Uterus (tissue), 3 donors: ENCODE measurements at regions not wholly inside any gene's neighbourhood (a gene's known extent, or its start where the extent isn't known, plus 50 kb on each side); places are given as distances from the start of the nearest gene placed in this dataset.
A peak's percentile ranks its signal among the peaks of the same experiment; 100 is the strongest.

Experiments used
- DNase-seq, 2 donors: peaks; one replicate each; pipeline ENCODE4 v3.0.0-alpha.2; 2019 to 2020
- H3K27ac ChIP-seq, 2 donors: fragments of 200-600 bp; sonication (generic); 1 replicate in 1 of 2; 2 replicates in 1 of 2; pipeline ENCODE4 v1.5.1; 2016 to 2018
- H3K27me3 ChIP-seq, 2 donors: fragments of 200-600 bp; sonication (generic); one replicate each; pipeline ENCODE4 v1.5.1; 2018 to 2019; ENCODE audit warnings: control low read depth in 1 of 2
- H3K36me3 ChIP-seq, 2 donors: fragments of 200-600 bp; sonication (generic); one replicate each; pipeline ENCODE4 v1.5.1; 2019; ENCODE audit warnings: control low read depth in 1 of 2
- H3K4me1 ChIP-seq, 2 donors: fragments of 200-600 bp; sonication (generic); one replicate each; pipeline ENCODE4 v1.5.1; 2018 to 2019; ENCODE audit warnings: control low read depth in 1 of 2
- H3K4me3 ChIP-seq, 2 donors: fragments of 200-600 bp; sonication (generic); 1 replicate in 1 of 2; 2 replicates in 1 of 2; pipeline ENCODE4 v1.5.1; 2018 to 2019; ENCODE audit warnings: mild to moderate bottlenecking in 1 of 2
- H3K9me3 ChIP-seq, 2 donors: fragments of 200-600 bp; sonication (generic); one replicate each; pipeline ENCODE4 v1.5.1; 2019; ENCODE audit warnings: control low read depth in 1 of 2
- CTCF ChIP-seq, 4 experiments: fragments of 200-600 bp in 2 of 4; fragments of 450-650 bp in 2 of 4; sonication (generic) in 2 of 4; IDR thresholded peaks; one replicate each; pipeline ENCODE4 v1.5.1; 2016 to 2019; ENCODE audit warnings: antibody characterized with exemption in 4 of 4, mild to moderate bottlenecking in 2 of 4, moderate library complexity in 1 of 4
- POLR2A ChIP-seq, 2 donors: fragments of 450-650 bp; IDR thresholded peaks; one replicate each; pipeline ENCODE4 v1.6.1; 2016; ENCODE audit warnings: antibody characterized with exemption in 2 of 2, mild to moderate bottlenecking in 1 of 2, moderate library complexity in 1 of 2
- intact Hi-C: fragments of 100-400 bp; cut with DNase I; formaldehyde crosslinking; loops from one replicate; pipeline ENCODE4 v1.15.1; 2023; ENCODE audit warnings: low total_unique reads
- donor health status: DM: yes; HTN: yes; CAD: no.

GRCh38 chr2:176709991-176710390 lies 440.7 kb downstream of the MTX2 start:
- H3K4me1 ChIP-seq, result peaks cover 0 to 4% of the 10 kb centered on the region in 2 donors
- intact Hi-C loops, result no loop called here
- no peak overlapping the region for H3K4me3 ChIP-seq
- no peak for DNase-seq
- TF ChIP-seq CTCF (IDR thresholded peaks at IDR 0.05) (no peak), POLR2A (IDR thresholded peaks at IDR 0.05) (no peak)
- H3K36me3 ChIP-seq, result no peaks in the 10 kb centered on the region
- no peaks in the 10 kb centered on the region for H3K9me3 ChIP-seq
- H3K27ac ChIP-seq, result peak overlapping the region; percentile 27 to 45
- H3K27me3 ChIP-seq, result no peaks in the 10 kb centered on the region

GRCh38 chr2:176710657-176711186 lies 441.5 kb downstream of the MTX2 start:
- no peaks in the 10 kb centered on the region for H3K27me3 ChIP-seq
- intact Hi-C loops, result no loop called here
- no peak overlapping the region for H3K4me3 ChIP-seq
- no peak for TF ChIP-seq CTCF (IDR thresholded peaks at IDR 0.05)
- no peak for TF ChIP-seq POLR2A (IDR thresholded peaks at IDR 0.05)
- H3K36me3 ChIP-seq, result no peaks in the 10 kb centered on the region
- H3K9me3 ChIP-seq, result no peaks in the 10 kb centered on the region
- DNase-seq, result peak in 1 of 2 donors; percentile 49
- H3K4me1 ChIP-seq, result no peaks in the 10 kb centered on the region
- H3K27ac ChIP-seq, result peak overlapping the region in 1 of 2 donors; percentile 38

- Histone ChIP-seq H3K36me3 (no peaks in the 10 kb centered on the region), H3K4me3 (no peak overlapping the region), H3K9me3 (no peaks in the 10 kb centered on the region), H3K27ac (no peak overlapping the region), H3K27me3 (no peaks in the 10 kb centered on the region), H3K4me1 (no peaks in the 10 kb centered on the region)
- no peak for DNase-seq
- intact Hi-C loops, result no loop called here
- no peak for TF ChIP-seq POLR2A (IDR thresholded peaks at IDR 0.05)
- TF ChIP-seq CTCF (IDR thresholded peaks at IDR 0.05), result no peak
These were observed 456.8 kb downstream of the MTX2 start for GRCh38 chr2:176725873-176726645.

- Histone ChIP-seq H3K36me3 (no peaks in the 10 kb centered on the region), H3K4me3 (no peak overlapping the region), H3K27me3 (no peaks in the 10 kb centered on the region), H3K4me1 (no peaks in the 10 kb centered on the region), H3K27ac (no peak overlapping the region), H3K9me3 (no peaks in the 10 kb centered on the region)
- intact Hi-C loops, result no loop called here
- DNase-seq, result no peak
- TF ChIP-seq POLR2A (IDR thresholded peaks at IDR 0.05) (no peak), CTCF (IDR thresholded peaks at IDR 0.05) (no peak)
These were observed 458.5 kb downstream of the MTX2 start for GRCh38 chr2:176727696-176728095.

- TF ChIP-seq POLR2A (IDR thresholded peaks at IDR 0.05), result no peak
- no peak for TF ChIP-seq CTCF (IDR thresholded peaks at IDR 0.05)
- no peak overlapping the region for H3K4me3 ChIP-seq
- intact Hi-C loops, result no loop called here
- no peaks in the 10 kb centered on the region for H3K9me3 ChIP-seq
- H3K36me3 ChIP-seq, result no peaks in the 10 kb centered on the region
- DNase-seq, result peak; percentile 32 to 33
- H3K4me1 ChIP-seq, result no peaks in the 10 kb centered on the region
- no peaks in the 10 kb centered on the region for H3K27me3 ChIP-seq
- H3K27ac ChIP-seq, result no peak overlapping the region
These were observed 460.7 kb downstream of the MTX2 start for GRCh38 chr2:176729706-176730569.
